Spinal cord (tissue), 9 donors: ENCODE measurements at regions not wholly inside any gene's neighbourhood (a gene's known extent, or its start where the extent isn't known, plus 50 kb on each side); places are given as distances from the start of the nearest gene placed in this dataset.

Experiments used
- DNase-seq, 6 donors: peaks; one replicate each; pipeline versions ENCODE4 v3.0.0 to v3.0.0-alpha.2; 2013 to 2015; ENCODE audit warnings: low spot score in 6 of 6, low read depth in 4 of 6
- H3K27ac ChIP-seq: one replicate; pipeline ENCODE4 v1.5.1; 2013; ENCODE audit warnings: low read depth, low read length, control low read depth
- H3K27me3 ChIP-seq: one replicate; pipeline ENCODE4 v1.6.1; 2013; ENCODE audit warnings: low read length; ENCODE audit not compliant: control insufficient read depth, insufficient read depth
- H3K36me3 ChIP-seq: one replicate; pipeline ENCODE4 v1.6.1; 2013; ENCODE audit warnings: low read length; ENCODE audit not compliant: control insufficient read depth, insufficient read depth
- H3K4me1 ChIP-seq: one replicate; pipeline ENCODE4 v1.6.1; 2013; ENCODE audit warnings: low read length; ENCODE audit not compliant: control insufficient read depth, insufficient read depth
- H3K4me3 ChIP-seq: one replicate; pipeline ENCODE4 v1.5.1; 2013; ENCODE audit warnings: low read depth, low read length, control low read depth
- H3K9me3 ChIP-seq: one replicate; pipeline ENCODE4 v1.6.1; 2013; ENCODE audit warnings: low read length; ENCODE audit not compliant: control insufficient read depth, insufficient read depth
- WGBS: methylation state at CpG from one replicate; pipeline ENCODE4 v1.1.5; 2013; ENCODE audit warnings: missing lambda C conversion rate; ENCODE audit not compliant: insufficient coverage; 5-methylcytosine and 5-hydroxymethylcytosine counted together
- donor health status: healthy.

- WGBS, result 67% methylated on average over 1 of the region's 1 CpG
- DNase-seq, result no peak
- Histone ChIP-seq H3K27ac (no peak overlapping the region), H3K9me3 (peaks cover 4% of the 10 kb centered on the region), H3K4me1 (no peaks in the 10 kb centered on the region), H3K36me3 (no peaks in the 10 kb centered on the region), H3K27me3 (no peaks in the 10 kb centered on the region), H3K4me3 (no peak overlapping the region)
These were observed 97.6 kb upstream of the SCAF11 start for GRCh38 chr12:46087916-46088439.

DNA sequence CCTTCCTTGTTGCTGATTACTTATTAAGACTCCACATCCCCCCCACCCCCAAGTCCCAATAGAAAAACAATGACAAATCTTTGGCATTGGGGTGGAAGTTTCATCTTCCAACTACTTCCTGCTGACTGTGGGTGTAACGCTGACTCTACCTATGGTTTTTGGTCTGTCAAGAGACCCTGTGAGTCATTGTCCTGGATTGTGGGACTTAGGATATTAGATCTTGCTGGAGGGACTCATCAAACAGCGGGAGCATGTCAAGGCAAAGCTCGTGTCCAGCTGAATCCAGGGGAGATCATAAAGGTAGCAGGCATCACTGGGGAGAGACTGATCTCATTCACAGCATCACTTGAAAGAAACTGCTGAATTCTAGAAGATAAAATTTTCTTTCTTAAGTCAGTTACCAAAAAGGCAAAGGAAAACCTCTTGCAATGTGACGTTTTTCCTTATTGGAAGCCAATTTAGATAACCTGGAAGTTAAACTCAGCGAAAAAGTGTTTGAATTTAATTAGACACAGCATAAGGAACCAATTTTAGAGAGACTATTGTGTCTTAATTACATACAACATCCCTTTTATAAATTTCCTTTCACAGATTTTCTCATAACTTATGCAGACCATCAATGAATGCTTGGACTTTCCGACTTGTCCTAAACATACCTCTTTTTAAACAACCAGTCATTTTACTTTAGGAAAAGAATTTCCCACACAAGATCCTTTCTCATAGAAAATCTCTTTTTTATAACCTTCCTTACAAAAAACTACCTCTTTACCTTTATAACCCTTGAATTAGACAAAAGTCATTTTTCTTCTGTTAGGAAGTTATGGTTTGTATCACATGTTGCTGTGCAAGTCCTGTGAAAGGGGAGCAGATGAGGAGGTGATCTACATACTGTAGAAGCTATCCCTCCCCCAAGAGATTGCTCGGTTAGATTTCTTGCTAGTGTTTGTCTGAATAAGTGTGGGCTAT, 94.6 kb upstream of the SCAF11 start:
- WGBS, result 91% methylated on average over 4 of the region's 7 CpGs
- H3K27me3 ChIP-seq, result no peaks in the 10 kb centered on the region
- no peak overlapping the region for H3K4me3 ChIP-seq
- H3K27ac ChIP-seq, result no peak overlapping the region
- peaks cover 4% of the 10 kb centered on the region for H3K9me3 ChIP-seq
- no peaks in the 10 kb centered on the region for H3K36me3 ChIP-seq
- H3K4me1 ChIP-seq, result no peaks in the 10 kb centered on the region
- DNase-seq, result no peak

GRCh38 chr12:46082490-46083200, 92.3 kb upstream of the SCAF11 start:
- peak in 1 of 6 donors; percentile 1 for DNase-seq
- Histone ChIP-seq H3K9me3 (peaks cover 4% of the 10 kb centered on the region), H3K4me1 (no peaks in the 10 kb centered on the region), H3K36me3 (no peaks in the 10 kb centered on the region), H3K27me3 (no peaks in the 10 kb centered on the region), H3K27ac (no peak overlapping the region), H3K4me3 (no peak overlapping the region)
- WGBS, result no CpG with 5 or more reads among the region's 1 CpG

GRCh38 chr12:46073321-46073720, 82.9 kb upstream of the SCAF11 start:
- Histone ChIP-seq H3K4me1 (no peaks in the 10 kb centered on the region), H3K4me3 (no peak overlapping the region), H3K27me3 (no peaks in the 10 kb centered on the region), H3K27ac (no peak overlapping the region), H3K9me3 (no peaks in the 10 kb centered on the region), H3K36me3 (no peaks in the 10 kb centered on the region)
- WGBS, result 100% methylated on average over 1 of the region's 4 CpGs
- DNase-seq, result no peak

- DNase-seq, result peak in 4 of 6 donors; percentile 5 to 70 (median 42)
- WGBS, result 42% methylated on average over 4 of the region's 8 CpGs
- H3K36me3 ChIP-seq, result no peaks in the 10 kb centered on the region
- H3K4me3 ChIP-seq, result no peak overlapping the region
- H3K9me3 ChIP-seq, result no peaks in the 10 kb centered on the region
- no peaks in the 10 kb centered on the region for H3K4me1 ChIP-seq
- H3K27me3 ChIP-seq, result no peaks in the 10 kb centered on the region
- no peak overlapping the region for H3K27ac ChIP-seq
These were observed 81.6 kb upstream of the SCAF11 start for GRCh38 chr12:46071769-46072624.

- Histone ChIP-seq H3K36me3 (no peaks in the 10 kb centered on the region), H3K4me3 (no peak overlapping the region), H3K9me3 (no peaks in the 10 kb centered on the region), H3K27ac (no peak overlapping the region), H3K4me1 (no peaks in the 10 kb centered on the region), H3K27me3 (no peaks in the 10 kb centered on the region)
- 81% methylated on average over 3 of the region's 5 CpGs for WGBS
- no peak for DNase-seq
These were observed 81.0 kb upstream of the SCAF11 start for GRCh38 chr12:46071335-46071734.

DNA sequence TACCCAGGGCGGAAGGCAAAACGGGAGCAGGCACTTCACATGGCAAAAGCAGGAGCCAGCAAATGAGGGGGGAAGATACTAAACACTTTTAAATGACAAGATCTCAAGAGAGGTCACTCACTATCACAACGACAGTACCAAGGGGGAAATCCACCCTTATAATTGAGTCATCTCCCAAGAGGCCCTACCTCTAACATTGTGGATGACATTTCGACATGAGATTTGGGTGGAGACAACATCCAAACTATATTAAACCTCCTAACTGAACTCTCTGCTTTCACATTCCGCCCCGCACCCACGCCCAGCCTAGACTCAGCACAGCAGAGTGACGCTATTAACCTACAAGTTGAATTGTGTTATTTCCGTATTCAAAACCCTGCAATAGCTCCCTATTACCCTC, 76.7 kb upstream of the SCAF11 start:
- Histone ChIP-seq H3K27ac (no peak overlapping the region), H3K36me3 (no peaks in the 10 kb centered on the region), H3K9me3 (no peaks in the 10 kb centered on the region), H3K4me3 (no peak overlapping the region), H3K27me3 (no peaks in the 10 kb centered on the region), H3K4me1 (no peaks in the 10 kb centered on the region)
- 88% methylated on average over 7 of the region's 9 CpGs for WGBS
- no peak for DNase-seq

- DNase-seq, result no peak
- Histone ChIP-seq H3K36me3 (no peaks in the 10 kb centered on the region), H3K27me3 (no peaks in the 10 kb centered on the region), H3K4me1 (no peaks in the 10 kb centered on the region), H3K27ac (no peak overlapping the region), H3K9me3 (no peaks in the 10 kb centered on the region), H3K4me3 (no peak overlapping the region)
- WGBS, result 80% methylated on average over 1 of the region's 3 CpGs
These were observed 75.2 kb upstream of the SCAF11 start for GRCh38 chr12:46065412-46066166.

DNA sequence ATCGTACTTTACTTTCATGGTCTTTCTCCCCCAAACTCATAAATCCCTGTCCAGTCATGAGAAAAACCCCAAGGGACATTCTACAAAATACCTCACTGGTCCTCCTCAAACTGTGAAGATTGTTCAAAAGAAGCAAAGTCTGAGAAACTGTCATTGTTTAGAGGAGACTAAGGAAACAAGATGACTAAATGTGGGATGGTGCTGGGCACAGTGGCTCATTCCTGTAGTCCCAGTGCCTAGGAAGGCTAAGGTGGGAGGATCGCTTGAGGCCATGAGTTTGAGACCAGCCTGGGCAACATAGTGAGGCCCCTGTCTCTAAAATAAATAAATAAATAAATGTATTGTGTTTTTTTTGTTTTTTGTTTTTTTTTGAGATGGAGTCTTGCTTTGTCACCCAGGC, 74.2 kb upstream of the SCAF11 start:
- no peak for DNase-seq
- Histone ChIP-seq H3K27ac (no peak overlapping the region), H3K27me3 (no peaks in the 10 kb centered on the region), H3K4me1 (no peaks in the 10 kb centered on the region), H3K4me3 (no peak overlapping the region), H3K36me3 (no peaks in the 10 kb centered on the region), H3K9me3 (no peaks in the 10 kb centered on the region)
- no CpG with 5 or more reads among the region's 2 CpGs for WGBS
